ENCODE measurements at regions not wholly inside any gene's neighbourhood (a gene's known extent, or its start where the extent isn't known, plus 50 kb on each side); places are given as distances from the start of the nearest gene placed in this dataset.

DNA sequence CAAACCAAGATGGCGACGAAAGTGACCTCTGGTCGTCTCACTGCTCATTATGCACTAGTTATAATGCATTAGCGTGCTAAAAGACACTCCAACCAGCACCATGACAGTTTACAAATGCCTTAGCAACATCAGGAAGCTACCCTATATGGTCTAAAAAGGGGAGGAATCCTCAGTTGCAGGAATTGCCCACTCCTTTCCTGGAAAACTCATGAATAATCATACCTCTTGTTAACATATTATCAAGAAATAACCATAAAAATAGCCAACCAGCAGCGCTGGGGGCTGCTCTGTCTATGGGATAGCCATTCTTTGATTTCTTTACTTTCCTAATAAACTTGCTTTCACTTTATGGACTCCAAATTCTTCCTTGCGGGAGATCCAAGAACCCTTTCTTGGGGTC is 595.7 kb upstream of the KLF4 start:
- Histone ChIP-seq H3K4me3 (no peak overlapping the region), H3K27ac (no peak overlapping the region), H3K36me3 (no peaks in the 10 kb centered on the region), H3K9me3 (no peaks in the 10 kb centered on the region), H3K27me3 (no peaks in the 10 kb centered on the region), H3K4me1 (no peaks in the 10 kb centered on the region)
- peak in 1 of 2 donors; percentile 25 for DNase-seq (ENCODE audit: extremely low spot score in 2 of 2)
- TF ChIP-seq POLR2AphosphoS5 (IDR thresholded peaks at IDR 0.05; ENCODE audit: insufficient read depth in 1 of 2, low read depth in 1 of 2) (no peak), POLR2A (IDR thresholded peaks at IDR 0.05) (no peak)
- TF ChIP-seq, protein P1, sequence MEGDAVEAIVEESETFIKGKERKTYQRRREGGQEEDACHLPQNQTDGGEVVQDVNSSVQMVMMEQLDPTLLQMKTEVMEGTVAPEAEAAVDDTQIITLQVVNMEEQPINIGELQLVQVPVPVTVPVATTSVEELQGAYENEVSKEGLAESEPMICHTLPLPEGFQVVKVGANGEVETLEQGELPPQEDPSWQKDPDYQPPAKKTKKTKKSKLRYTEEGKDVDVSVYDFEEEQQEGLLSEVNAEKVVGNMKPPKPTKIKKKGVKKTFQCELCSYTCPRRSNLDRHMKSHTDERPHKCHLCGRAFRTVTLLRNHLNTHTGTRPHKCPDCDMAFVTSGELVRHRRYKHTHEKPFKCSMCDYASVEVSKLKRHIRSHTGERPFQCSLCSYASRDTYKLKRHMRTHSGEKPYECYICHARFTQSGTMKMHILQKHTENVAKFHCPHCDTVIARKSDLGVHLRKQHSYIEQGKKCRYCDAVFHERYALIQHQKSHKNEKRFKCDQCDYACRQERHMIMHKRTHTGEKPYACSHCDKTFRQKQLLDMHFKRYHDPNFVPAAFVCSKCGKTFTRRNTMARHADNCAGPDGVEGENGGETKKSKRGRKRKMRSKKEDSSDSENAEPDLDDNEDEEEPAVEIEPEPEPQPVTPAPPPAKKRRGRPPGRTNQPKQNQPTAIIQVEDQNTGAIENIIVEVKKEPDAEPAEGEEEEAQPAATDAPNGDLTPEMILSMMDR (IDR thresholded peaks at IDR 0.05) = no peak
- intact Hi-C loops (cut with DNase I) = no loop called here

- H3K4me3 ChIP-seq = no peak overlapping the region
- TF ChIP-seq, protein P1 (IDR thresholded peaks at IDR 0.05) = no peak
- TF ChIP-seq POLR2A (IDR thresholded peaks at IDR 0.05) = no peak
- no peak for TF ChIP-seq POLR2AphosphoS5 (IDR thresholded peaks at IDR 0.05; ENCODE audit: insufficient read depth in 1 of 2, low read depth in 1 of 2)
- no peak overlapping the region for H3K27ac ChIP-seq
- intact Hi-C loops (cut with DNase I) = no loop called here
- no peaks in the 10 kb centered on the region for H3K9me3 ChIP-seq
- H3K36me3 ChIP-seq = no peaks in the 10 kb centered on the region
- H3K4me1 ChIP-seq = no peaks in the 10 kb centered on the region
- peak in 1 of 2 donors; percentile 60 for DNase-seq (ENCODE audit: extremely low spot score in 2 of 2)
- H3K27me3 ChIP-seq = no peaks in the 10 kb centered on the region
Observed at GRCh38 chr9:108083796-108084352, 594.3 kb upstream of the KLF4 start.

GRCh38 chr9:108083160-108083750 is 593.7 kb upstream of the KLF4 start:
- Histone ChIP-seq H3K36me3 (no peaks in the 10 kb centered on the region), H3K9me3 (no peaks in the 10 kb centered on the region), H3K27me3 (no peaks in the 10 kb centered on the region), H3K4me3 (no peak overlapping the region), H3K4me1 (no peaks in the 10 kb centered on the region), H3K27ac (no peak overlapping the region)
- intact Hi-C loops (cut with DNase I) = no loop called here
- DNase-seq (ENCODE audit: extremely low spot score in 2 of 2) = peak in 1 of 2 donors; percentile 42
- TF ChIP-seq POLR2A (IDR thresholded peaks at IDR 0.05) (no peak), POLR2AphosphoS5 (IDR thresholded peaks at IDR 0.05; ENCODE audit: insufficient read depth in 1 of 2, low read depth in 1 of 2) (no peak)
- TF ChIP-seq, protein P1 (IDR thresholded peaks at IDR 0.05) = no peak

- intact Hi-C loops (cut with DNase I) = no loop called here
- no peak overlapping the region for H3K4me3 ChIP-seq
- TF ChIP-seq, protein P1 (IDR thresholded peaks at IDR 0.05) = no peak
- no peak for TF ChIP-seq POLR2AphosphoS5 (IDR thresholded peaks at IDR 0.05; ENCODE audit: insufficient read depth in 1 of 2, low read depth in 1 of 2)
- TF ChIP-seq POLR2A (IDR thresholded peaks at IDR 0.05) = no peak
Observed at GRCh38 chr9:108081112-108081511, 591.5 kb upstream of the KLF4 start.

DNA sequence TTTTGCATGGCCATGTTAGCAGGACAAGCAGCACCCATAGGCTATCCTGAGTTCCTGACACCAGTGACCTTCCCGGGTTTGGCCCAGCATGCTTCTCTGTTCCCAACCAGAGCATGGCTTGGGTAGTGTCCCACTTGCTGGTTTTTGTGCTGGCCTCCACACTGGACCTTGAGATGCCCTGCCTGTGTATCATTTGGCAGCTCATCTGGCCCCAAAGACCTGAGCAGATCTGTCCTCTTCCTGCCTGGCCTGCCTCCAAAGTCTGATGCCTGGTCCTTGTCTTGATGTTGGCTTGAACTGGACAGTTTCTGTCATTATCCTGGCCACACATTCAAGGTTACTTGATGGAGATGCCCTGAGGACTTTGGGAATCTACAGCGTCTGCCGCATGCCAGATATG is 590.7 kb upstream of the KLF4 start:
- intact Hi-C loops (cut with DNase I) = no loop called here
- Histone ChIP-seq H3K36me3 (no peaks in the 10 kb centered on the region), H3K27ac (no peak overlapping the region), H3K9me3 (no peaks in the 10 kb centered on the region), H3K4me3 (no peak overlapping the region), H3K27me3 (no peaks in the 10 kb centered on the region), H3K4me1 (no peaks in the 10 kb centered on the region)
- DNase-seq (ENCODE audit: extremely low spot score in 2 of 2) = peak in 1 of 2 donors; percentile 69
- TF ChIP-seq, protein P1 (IDR thresholded peaks at IDR 0.05) = no peak
- TF ChIP-seq POLR2AphosphoS5 (IDR thresholded peaks at IDR 0.05; ENCODE audit: insufficient read depth in 1 of 2, low read depth in 1 of 2) (no peak), POLR2A (IDR thresholded peaks at IDR 0.05) (no peak)

More at GRCh38 chr9:108081112-108081511, 591.5 kb upstream of the KLF4 start:
- DNase-seq (ENCODE audit: extremely low spot score in 2 of 2) = peak in 1 of 2 donors; percentile 1
- Histone ChIP-seq H3K4me1 (no peaks in the 10 kb centered on the region), H3K27me3 (no peaks in the 10 kb centered on the region), H3K27ac (no peak overlapping the region), H3K9me3 (no peaks in the 10 kb centered on the region), H3K36me3 (no peaks in the 10 kb centered on the region)

Data from vagina (tissue), 2 donors.